Endodermal cell (in vitro differentiated cells): ENCODE measurements at regions not wholly inside any gene's neighbourhood (a gene's known extent, or its start where the extent isn't known, plus 50 kb on each side); places are given as distances from the start of the nearest gene placed in this dataset.

Source experiments
- DNase-seq: peaks from one replicate; pipeline ENCODE4 v3.0.0-alpha.2; 2017
- H3K27ac ChIP-seq: 2 replicates; pipeline ENCODE4 v1.5.1; 2013; ENCODE audit warnings: mild to moderate bottlenecking, low read depth, low read length, moderate library complexity
- H3K27me3 ChIP-seq: 2 replicates; pipeline ENCODE4 v1.6.1; 2013; ENCODE audit warnings: mild to moderate bottlenecking, low read length, moderate library complexity; ENCODE audit not compliant: insufficient read depth, control insufficient read depth, poor library complexity, severe bottlenecking
- H3K36me3 ChIP-seq: 2 replicates; pipeline ENCODE4 v1.7.0; 2013; ENCODE audit warnings: mild to moderate bottlenecking, low read length, moderate library complexity; ENCODE audit not compliant: control insufficient read depth, insufficient read depth
- H3K4me1 ChIP-seq: one replicate; pipeline ENCODE4 v1.7.0; 2013; ENCODE audit warnings: low read length; ENCODE audit not compliant: control insufficient read depth, insufficient read depth
- H3K4me3 ChIP-seq: 2 replicates; pipeline ENCODE4 v1.5.1; 2013; ENCODE audit warnings: mild to moderate bottlenecking, low read length, moderate library complexity
- H3K9ac ChIP-seq: 2 replicates; pipeline ENCODE4 v1.6.1; 2013; ENCODE audit warnings: mild to moderate bottlenecking, low read length, moderate library complexity; ENCODE audit not compliant: poor library complexity, severe bottlenecking; ENCODE audit errors: extremely low read depth
- H3K9me3 ChIP-seq: 2 replicates; pipeline ENCODE4 v1.6.1; 2013; ENCODE audit warnings: mild to moderate bottlenecking, low read length, moderate library complexity; ENCODE audit not compliant: control insufficient read depth
- H3K27ac Mint-ChIP-seq: 2 replicates; pipeline ENCODE4 v1.8.0; 2020; ENCODE audit warnings: mixed read lengths
- H3K27me3 Mint-ChIP-seq: 2 replicates; pipeline ENCODE4 v1.8.0; 2021; ENCODE audit warnings: mild to moderate bottlenecking, mixed read lengths; ENCODE audit not compliant: insufficient read depth
- H3K36me3 Mint-ChIP-seq: 2 replicates; pipeline ENCODE4 v1.8.0; 2020; ENCODE audit warnings: low read depth, mixed read lengths
- H3K4me1 Mint-ChIP-seq: 2 replicates; pipeline ENCODE4 v1.8.0; 2020; ENCODE audit warnings: mixed read lengths
- H3K4me3 Mint-ChIP-seq: 2 replicates; pipeline ENCODE4 v1.8.0; 2020; ENCODE audit warnings: mild to moderate bottlenecking, moderate library complexity, mixed read lengths
- H3K9me3 Mint-ChIP-seq: 2 replicates; pipeline ENCODE4 v1.8.0; 2020; ENCODE audit warnings: mild to moderate bottlenecking, mixed read lengths
- CTCF ChIP-seq: fragments of 200-600 bp; sonication (generic); conservative IDR thresholded peaks from 2 replicates; pipeline ENCODE4 v1.5.0; 2021; ENCODE audit warnings: antibody characterized with exemption, mild to moderate bottlenecking
- WGBS, 2 experiments: methylation state at CpG; one replicate each; pipeline versions ENCODE4 v1.1.5 to v1.1.7; 2013; ENCODE audit warnings: missing lambda C conversion rate in 2 of 2, mixed read lengths in 1 of 2; ENCODE audit not compliant: insufficient coverage in 1 of 2, insufficient read length in 1 of 2; 5-methylcytosine and 5-hydroxymethylcytosine counted together

DNA sequence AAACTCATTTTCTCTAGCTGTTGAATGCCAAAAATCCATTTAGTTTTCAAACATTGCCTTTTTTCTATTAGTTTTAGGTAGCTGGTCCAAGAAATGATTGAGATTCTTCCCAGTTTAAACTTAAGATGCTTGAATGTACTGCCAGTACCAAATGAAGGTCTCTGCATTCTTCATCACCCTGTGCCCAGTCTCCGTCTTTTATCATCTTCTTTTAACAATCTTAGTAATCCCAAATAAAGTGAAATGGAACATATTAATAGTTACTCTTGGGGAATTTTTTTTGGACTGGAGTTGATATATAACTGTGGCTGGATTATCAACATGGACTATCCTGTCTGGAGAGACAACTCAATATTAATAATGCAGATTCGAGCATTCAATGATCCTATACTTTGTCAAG, 54.1 kb upstream of the PCED1B start:
- Mint-ChIP-seq H3K36me3 (no peaks in the 10 kb centered on the region), H3K4me3 (no peak overlapping the region), H3K4me1 (peaks cover 7% of the 10 kb centered on the region), H3K9me3 (no peaks in the 10 kb centered on the region), H3K27me3 (peaks cover 11% of the 10 kb centered on the region), H3K27ac (no peak overlapping the region)
- no peak for DNase-seq
- peaks cover 4% of the 10 kb centered on the region for H3K27me3 ChIP-seq
- H3K27ac ChIP-seq, result no peak overlapping the region
- H3K9me3 ChIP-seq, result no peaks in the 10 kb centered on the region
- no peak overlapping the region for H3K9ac ChIP-seq
- WGBS, 2 experiments, result 93 to 100% methylated on average over 1 to 2 of the region's 2 CpGs
- no peaks in the 10 kb centered on the region for H3K36me3 ChIP-seq
- no peak overlapping the region for H3K4me3 ChIP-seq
- H3K4me1 ChIP-seq, result peaks cover 4% of the 10 kb centered on the region
- no peak for TF ChIP-seq CTCF

GRCh38 chr12:47025798-47026197, 53.6 kb upstream of the PCED1B start:
- Mint-ChIP-seq H3K9me3 (no peaks in the 10 kb centered on the region), H3K4me3 (no peak overlapping the region), H3K27ac (no peak overlapping the region), H3K27me3 (peaks cover 11% of the 10 kb centered on the region), H3K36me3 (no peaks in the 10 kb centered on the region), H3K4me1 (peaks cover 7% of the 10 kb centered on the region)
- no peaks in the 10 kb centered on the region for H3K9me3 ChIP-seq
- no peak overlapping the region for H3K4me3 ChIP-seq
- WGBS, 2 experiments, result 94 to 98% methylated on average over 2 of the region's 2 CpGs
- H3K36me3 ChIP-seq, result no peaks in the 10 kb centered on the region
- no peak overlapping the region for H3K9ac ChIP-seq
- DNase-seq, result no peak
- TF ChIP-seq CTCF, result no peak
- H3K27me3 ChIP-seq, result peaks cover 4% of the 10 kb centered on the region
- H3K4me1 ChIP-seq, result peaks cover 4% of the 10 kb centered on the region
- no peak overlapping the region for H3K27ac ChIP-seq

- Mint-ChIP-seq H3K36me3 (no peaks in the 10 kb centered on the region), H3K9me3 (no peaks in the 10 kb centered on the region), H3K4me3 (no peak overlapping the region), H3K27ac (no peak overlapping the region), H3K4me1 (peaks cover 7% of the 10 kb centered on the region), H3K27me3 (peaks cover 11% of the 10 kb centered on the region)
- no peaks in the 10 kb centered on the region for H3K9me3 ChIP-seq
- H3K4me1 ChIP-seq, result peaks cover 4% of the 10 kb centered on the region
- H3K4me3 ChIP-seq, result no peak overlapping the region
- no peak overlapping the region for H3K27ac ChIP-seq
- DNase-seq, result no peak
- 88% methylated on average over 5 of the region's 5 CpGs for WGBS, 2 experiments
- no peaks in the 10 kb centered on the region for H3K36me3 ChIP-seq
- H3K27me3 ChIP-seq, result peaks cover 4% of the 10 kb centered on the region
- no peak overlapping the region for H3K9ac ChIP-seq
- no peak for TF ChIP-seq CTCF
These were observed 53.1 kb upstream of the PCED1B start for GRCh38 chr12:47026291-47026690.
